Astrocyte (in vitro differentiated cells and primary cell): ENCODE measurements at regions not wholly inside any gene's neighbourhood (a gene's known extent, or its start where the extent isn't known, plus 50 kb on each side); places are given as distances from the start of the nearest gene placed in this dataset.

Source experiments
- DNase-seq: peaks from one replicate; pipeline ENCODE4 v3.0.0-alpha.2; 2010; ENCODE audit warnings: low read depth
- FAIRE-seq: peaks from 2 replicates; lab custom pipeline; 2011; peaks lifted over from hg19 to GRCh38; lab: Jason Lieb, UNC
- H2AFZ ChIP-seq: 2 replicates; pipeline ENCODE4 v1.6.0; 2012; ENCODE audit warnings: low read depth, low read length, inconsistent platforms
- H3K27ac ChIP-seq: 2 replicates; pipeline ENCODE4 v1.5.1; 2011; ENCODE audit warnings: low read depth, low read length, inconsistent platforms
- H3K27me3 ChIP-seq: 2 replicates; pipeline ENCODE4 v1.6.0; 2011; ENCODE audit warnings: low read length, inconsistent platforms; ENCODE audit not compliant: insufficient read depth
- H3K36me3 ChIP-seq: 2 replicates; pipeline ENCODE4 v1.5.1; 2011; ENCODE audit warnings: low read length, inconsistent platforms; ENCODE audit not compliant: insufficient read depth
- H3K4me1 ChIP-seq: 2 replicates; pipeline ENCODE4 v1.5.1; 2011; ENCODE audit warnings: low read length, inconsistent platforms; ENCODE audit not compliant: insufficient read depth
- H3K4me2 ChIP-seq: 2 replicates; pipeline ENCODE4 v1.6.0; 2012; ENCODE audit warnings: low read length, inconsistent platforms
- H3K4me3 ChIP-seq: 2 replicates; pipeline ENCODE4 v1.5.1; 2011; ENCODE audit warnings: low read depth, mild to moderate bottlenecking, low read length, inconsistent platforms; ENCODE audit not compliant: insufficient read depth
- H3K79me2 ChIP-seq: 2 replicates; pipeline ENCODE4 v1.6.0; 2012; ENCODE audit warnings: mild to moderate bottlenecking, low read length, inconsistent platforms; ENCODE audit not compliant: insufficient read depth
- H3K9ac ChIP-seq: 2 replicates; pipeline ENCODE4 v1.6.0; 2012; ENCODE audit warnings: mild to moderate bottlenecking, low read length, inconsistent platforms
- H3K9me3 ChIP-seq: 2 replicates; pipeline ENCODE4 v1.5.1; 2012; ENCODE audit warnings: low read depth, mild to moderate bottlenecking, low read length, inconsistent platforms; ENCODE audit not compliant: insufficient read depth
- H4K20me1 ChIP-seq: 2 replicates; pipeline ENCODE4 v1.6.0; 2012; ENCODE audit warnings: low read length, inconsistent platforms; ENCODE audit not compliant: insufficient read depth
- H3K27ac Mint-ChIP-seq: one replicate; pipeline ENCODE4 v1.8.0; 2021; ENCODE audit warnings: mild to moderate bottlenecking, mixed read lengths; ENCODE audit not compliant: unreplicated experiment
- H3K27me3 Mint-ChIP-seq: one replicate; pipeline ENCODE4 v1.8.0; 2021; ENCODE audit warnings: low read depth, mixed read lengths; ENCODE audit not compliant: unreplicated experiment
- H3K36me3 Mint-ChIP-seq: one replicate; pipeline ENCODE4 v1.8.0; 2021; ENCODE audit warnings: low read depth, mixed read lengths; ENCODE audit not compliant: unreplicated experiment
- H3K4me1 Mint-ChIP-seq: one replicate; pipeline ENCODE4 v1.8.0; 2021; ENCODE audit warnings: low read depth, mixed read lengths; ENCODE audit not compliant: unreplicated experiment
- H3K4me3 Mint-ChIP-seq: one replicate; pipeline ENCODE4 v1.8.0; 2021; ENCODE audit warnings: mild to moderate bottlenecking, moderate library complexity, mixed read lengths; ENCODE audit not compliant: unreplicated experiment
- H3K9me3 Mint-ChIP-seq: one replicate; pipeline ENCODE4 v1.8.0; 2021; ENCODE audit warnings: mild to moderate bottlenecking, mixed read lengths; ENCODE audit not compliant: unreplicated experiment
- CTCF ChIP-seq: IDR thresholded peaks from 2 replicates; pipeline ENCODE4 v1.5.1; 2011; ENCODE audit warnings: low read depth, mild to moderate bottlenecking, inconsistent platforms, low read length, moderate library complexity; ENCODE audit not compliant: insufficient read depth
- EZH2 ChIP-seq: IDR thresholded peaks from 2 replicates; pipeline ENCODE4 v1.6.1; 2012; ENCODE audit warnings: mild to moderate bottlenecking, low read length, inconsistent platforms; ENCODE audit not compliant: insufficient read depth

- no peaks in the 10 kb centered on the region for H3K9me3 ChIP-seq
- no peak overlapping the region for H3K9ac ChIP-seq
- H2AFZ ChIP-seq, result no peak overlapping the region
- no peak overlapping the region for H3K4me3 ChIP-seq
- TF ChIP-seq CTCF (no peak), EZH2 (no peak)
- Mint-ChIP-seq H3K4me3 (no peak overlapping the region), H3K27me3 (no peaks in the 10 kb centered on the region), H3K36me3 (no peaks in the 10 kb centered on the region), H3K9me3 (no peaks in the 10 kb centered on the region), H3K4me1 (peaks cover 2% of the 10 kb centered on the region), H3K27ac (no peak overlapping the region)
- no peaks in the 10 kb centered on the region for H3K4me1 ChIP-seq
- H3K4me2 ChIP-seq, result no peak overlapping the region
- FAIRE-seq, result no peak
- H3K36me3 ChIP-seq, result peaks cover 5% of the 10 kb centered on the region
- H3K79me2 ChIP-seq, result no peaks in the 10 kb centered on the region
- no peaks in the 10 kb centered on the region for H3K27me3 ChIP-seq
- no peaks in the 10 kb centered on the region for H4K20me1 ChIP-seq
- DNase-seq, result no peak
- H3K27ac ChIP-seq, result no peak overlapping the region
Measured at GRCh38 chr4:122326908-122327307, 51.9 kb upstream of the ADAD1 start.

DNA sequence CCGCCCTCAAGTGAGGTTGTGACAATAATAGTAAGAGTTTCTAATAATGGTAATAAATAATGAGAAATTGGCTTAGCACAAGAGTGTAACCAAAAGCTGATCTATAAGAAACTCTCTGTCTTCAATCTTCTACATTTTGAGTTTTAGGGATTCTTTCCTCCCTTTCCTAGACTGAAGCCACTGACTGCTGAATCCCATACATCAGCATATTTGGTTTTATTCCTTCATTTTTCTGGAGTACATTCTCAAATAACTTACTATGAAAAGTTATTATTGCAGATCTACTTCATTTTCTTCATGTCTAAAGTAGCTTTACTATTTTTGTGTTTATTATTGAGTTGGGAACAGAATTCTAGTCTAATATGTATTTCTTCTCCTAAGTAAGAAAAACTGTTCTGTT, 49.9 kb upstream of the ADAD1 start:
- Histone ChIP-seq H2AFZ (no peak overlapping the region), H3K27me3 (no peaks in the 10 kb centered on the region), H3K4me3 (no peak overlapping the region), H3K9me3 (no peaks in the 10 kb centered on the region), H3K36me3 (peaks cover 4% of the 10 kb centered on the region), H3K4me2 (no peak overlapping the region), H3K27ac (no peak overlapping the region), H3K4me1 (no peaks in the 10 kb centered on the region), H4K20me1 (no peaks in the 10 kb centered on the region), H3K9ac (no peak overlapping the region), H3K79me2 (no peaks in the 10 kb centered on the region)
- TF ChIP-seq EZH2 (no peak), CTCF (no peak)
- no peak overlapping the region for H3K27ac Mint-ChIP-seq
- no peak for FAIRE-seq
- H3K27me3 Mint-ChIP-seq, result no peaks in the 10 kb centered on the region
- no peak for DNase-seq
- H3K36me3 Mint-ChIP-seq, result no peaks in the 10 kb centered on the region
- no peaks in the 10 kb centered on the region for H3K9me3 Mint-ChIP-seq
- peaks cover 2% of the 10 kb centered on the region for H3K4me1 Mint-ChIP-seq
- no peak overlapping the region for H3K4me3 Mint-ChIP-seq
